HG02678 (cell line): ENCODE measurements at regions not wholly inside any gene's neighbourhood (a gene's known extent, or its start where the extent isn't known, plus 50 kb on each side); places are given as distances from the start of the nearest gene placed in this dataset.
"Not testable (repeated sequence)": the region's sequence is repeated elsewhere in the genome, so short reads cannot be mapped to it uniquely, and the experiment has no call there.

Experiments used
- ATAC-seq: cut with Tn5 transposase; IDR thresholded peaks from one replicate; pipeline ENCODE4 v1.9.1; 2021; ENCODE audit warnings: mild to moderate bottlenecking, moderate library complexity; ENCODE audit not compliant: unreplicated experiment

DNA sequence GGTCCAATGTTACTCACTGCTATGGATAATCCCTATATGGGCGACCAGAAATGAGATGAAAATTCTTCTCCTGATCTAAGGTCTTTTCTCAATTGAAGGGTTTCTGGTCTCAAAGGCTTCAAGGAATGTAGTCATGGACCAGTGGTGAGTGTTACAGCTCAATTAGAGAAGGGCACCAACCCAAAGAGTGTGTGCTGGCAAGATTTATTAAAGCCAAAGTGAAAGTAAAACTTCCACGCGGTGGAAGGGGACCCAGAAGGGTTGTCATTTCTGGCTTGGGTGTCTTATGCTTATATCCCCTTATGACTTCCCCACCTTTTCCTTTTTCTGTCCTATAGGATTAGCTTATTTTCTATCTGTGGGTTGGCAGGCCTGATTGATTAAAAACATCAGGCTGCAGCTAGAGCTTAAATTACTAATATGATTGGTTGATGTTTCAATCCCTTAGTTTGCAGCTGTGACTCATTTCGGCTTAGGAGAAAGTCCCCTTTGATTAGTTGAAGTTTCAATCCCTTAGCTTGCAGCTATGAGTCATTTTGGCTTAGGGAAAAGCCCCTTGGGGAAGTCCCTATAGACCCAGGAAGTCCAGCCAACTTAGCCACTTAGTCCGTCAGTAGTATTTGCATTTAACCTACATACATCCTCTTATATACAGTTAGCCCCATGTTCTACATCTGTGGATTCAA is 179.5 kb upstream of the NLGN4Y start:
- peak; percentile 54 for ATAC-seq

GRCh38 chrY:14351590-14351989 is 172.7 kb upstream of the NLGN4Y start:
- ATAC-seq, result no peak

DNA sequence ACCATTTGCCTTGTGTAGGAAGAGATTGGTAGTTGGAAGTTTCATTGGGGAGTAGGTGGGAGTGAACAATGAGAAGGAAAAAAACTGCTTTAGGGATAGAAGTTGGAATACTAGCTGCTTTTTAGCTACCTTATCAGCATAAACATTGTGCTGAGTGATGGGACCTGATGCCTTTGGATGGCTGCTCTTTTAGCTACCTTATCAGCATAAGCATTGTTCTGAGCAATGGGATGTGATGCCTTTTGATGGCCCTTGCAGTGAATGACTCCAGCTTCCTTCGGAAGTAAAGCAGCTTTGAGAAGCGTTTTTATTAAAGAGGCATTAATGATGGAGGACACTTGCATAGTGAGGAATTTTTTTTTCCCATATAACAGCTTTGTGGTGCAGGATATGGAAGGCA is 168.2 kb upstream of the NLGN4Y start:
- ATAC-seq, result no peak

DNA sequence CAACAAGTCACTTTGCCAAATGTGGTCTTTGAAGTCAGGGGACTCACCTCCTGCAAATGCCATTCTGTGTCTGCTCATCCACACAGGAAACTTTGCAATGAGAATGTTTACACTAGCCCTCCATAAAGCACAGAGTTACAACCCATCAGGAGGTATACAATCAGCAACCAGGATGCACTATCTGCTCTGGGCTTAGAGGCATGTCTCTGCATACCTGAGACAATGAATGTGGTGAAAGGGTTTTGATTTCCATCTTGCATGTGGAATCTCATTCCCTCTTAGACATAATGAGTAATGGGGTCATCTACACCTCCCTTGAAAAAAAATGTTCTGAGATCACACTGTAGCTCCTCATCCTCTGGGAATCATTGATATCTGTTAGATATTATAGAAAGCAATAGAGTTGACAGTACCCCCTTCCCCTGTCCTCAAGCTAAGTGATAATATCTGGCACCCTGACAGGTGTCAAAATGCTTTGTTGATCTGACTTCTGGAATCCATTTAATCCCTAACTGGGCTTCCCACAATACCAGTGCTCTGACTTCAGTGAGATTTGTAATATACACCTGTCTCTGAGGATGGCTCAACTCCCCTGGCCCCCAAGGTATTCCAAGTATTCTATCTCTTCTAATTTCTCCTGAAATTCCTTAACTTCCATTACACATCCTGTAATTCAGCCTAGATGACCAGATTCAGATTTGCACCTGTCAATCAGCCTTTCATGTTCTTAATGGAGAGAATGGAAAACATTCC is 163.4 kb upstream of the NLGN4Y start:
- ATAC-seq, result no peak

DNA sequence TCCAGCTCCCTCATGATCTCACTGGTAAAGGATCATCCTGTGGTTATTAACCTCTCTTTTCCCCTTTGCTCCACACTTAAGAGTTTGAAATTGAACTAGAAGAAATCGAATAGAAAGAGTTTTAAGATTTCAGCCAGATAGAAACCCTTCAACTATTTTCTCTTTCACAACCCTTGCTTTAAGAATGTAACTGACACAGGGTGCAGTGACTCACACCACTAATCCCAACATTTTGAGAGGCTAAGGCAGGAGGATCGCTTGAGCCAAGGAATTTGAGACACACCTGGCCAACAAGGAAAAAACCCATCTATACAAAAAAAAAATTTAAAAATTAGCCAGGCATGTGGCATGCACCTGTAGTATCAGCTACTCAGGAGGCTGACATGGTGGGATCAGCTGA is 150.7 kb upstream of the NLGN4Y start:
- ATAC-seq, result no peak

DNA sequence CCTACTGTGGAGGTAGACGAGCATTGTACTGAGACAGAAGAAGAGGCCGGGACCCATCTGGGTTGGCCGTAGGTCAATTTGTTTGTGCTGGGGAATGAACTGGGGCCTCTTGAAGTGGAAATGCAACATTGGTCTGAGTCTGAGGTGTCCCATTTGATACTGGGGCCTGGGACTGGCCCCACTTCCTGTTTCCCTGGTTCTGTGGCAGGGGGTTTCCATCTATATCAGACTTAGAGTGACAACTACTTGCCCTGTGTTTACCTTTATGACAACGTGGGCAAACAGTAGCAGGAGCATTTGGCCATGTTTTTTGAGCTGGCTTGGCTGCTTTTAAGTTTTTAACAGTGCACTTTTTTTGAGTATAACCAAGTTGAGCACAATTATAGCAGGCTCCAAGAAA is 146.1 kb upstream of the NLGN4Y start:
- ATAC-seq, result no peak

- ATAC-seq, result not testable (repeated sequence)
Measured at GRCh38 chrY:14410549-14411030, 113.7 kb upstream of the NLGN4Y start.

- ATAC-seq, result no peak
Measured at GRCh38 chrY:14411334-14411733, 113.0 kb upstream of the NLGN4Y start.

DNA sequence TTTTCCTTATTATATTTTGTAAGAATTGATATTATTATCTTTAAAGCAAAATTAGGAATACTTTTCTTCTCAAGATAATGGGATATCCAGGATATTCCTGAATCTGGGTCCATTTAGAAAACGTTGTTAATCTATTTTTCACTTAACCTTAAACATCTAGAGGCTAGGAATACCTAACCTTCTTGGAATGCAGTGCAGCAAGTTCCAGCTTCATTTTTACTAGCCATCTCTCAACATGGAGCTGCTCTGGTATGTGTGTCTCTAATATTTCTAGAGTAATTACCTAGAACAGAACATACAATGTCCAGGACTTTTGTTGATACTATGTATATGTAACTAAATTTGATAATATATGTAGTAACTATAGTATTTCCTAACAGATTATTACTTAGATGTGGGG is 87.8 kb upstream of the NLGN4Y start:
- ATAC-seq, result no peak

- no peak for ATAC-seq
Measured at GRCh38 chrY:14437626-14438025, 86.7 kb upstream of the NLGN4Y start.

DNA sequence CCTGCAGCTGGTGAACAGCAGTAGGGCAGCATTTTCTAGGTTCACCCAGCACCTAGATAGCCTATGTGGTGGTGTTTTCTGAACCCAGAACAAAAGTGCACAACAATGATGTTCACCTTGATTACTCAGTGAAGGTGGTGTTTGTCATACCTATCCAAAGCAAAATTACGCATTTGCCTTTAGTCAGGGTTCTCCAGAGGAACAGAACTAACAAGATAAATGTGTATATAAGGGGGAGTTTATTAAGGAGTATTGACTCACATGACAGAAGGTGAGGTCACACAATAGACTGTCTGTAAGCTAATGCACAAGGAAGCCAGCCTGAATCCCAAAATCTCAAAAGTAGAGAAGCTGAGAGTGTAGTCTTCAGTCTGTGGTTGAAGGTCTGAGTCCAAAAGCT is 85.9 kb upstream of the NLGN4Y start:
- ATAC-seq, result no peak

- no peak for ATAC-seq
Measured at GRCh38 chrY:14444550-14444949, 79.8 kb upstream of the NLGN4Y start.

DNA sequence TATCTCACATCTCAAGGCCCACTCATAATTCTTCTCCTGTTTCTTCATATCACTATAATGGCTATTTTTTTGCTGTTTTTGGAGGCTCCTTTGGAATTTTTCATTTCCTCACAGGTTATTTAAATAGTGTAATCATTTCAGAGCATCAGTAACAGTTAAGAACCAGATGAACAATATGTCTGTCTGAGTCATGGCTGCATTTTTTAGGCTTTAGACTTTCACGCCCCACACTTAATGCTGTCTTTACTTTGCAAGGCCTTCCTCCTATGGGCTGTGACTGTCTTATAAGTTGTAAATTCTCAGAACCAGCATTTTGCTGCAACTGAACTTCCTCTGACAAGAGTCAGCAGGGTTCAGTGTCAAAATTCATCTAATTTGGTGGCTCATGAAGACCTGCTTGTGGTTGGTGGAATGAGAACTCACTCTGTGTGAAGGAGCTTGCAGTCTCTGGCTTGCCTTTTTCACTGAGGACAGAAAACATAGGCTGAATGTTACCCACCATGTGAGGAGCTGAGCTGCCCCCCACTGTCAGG is 56.1 kb upstream of the NLGN4Y start:
- ATAC-seq, result no peak

DNA sequence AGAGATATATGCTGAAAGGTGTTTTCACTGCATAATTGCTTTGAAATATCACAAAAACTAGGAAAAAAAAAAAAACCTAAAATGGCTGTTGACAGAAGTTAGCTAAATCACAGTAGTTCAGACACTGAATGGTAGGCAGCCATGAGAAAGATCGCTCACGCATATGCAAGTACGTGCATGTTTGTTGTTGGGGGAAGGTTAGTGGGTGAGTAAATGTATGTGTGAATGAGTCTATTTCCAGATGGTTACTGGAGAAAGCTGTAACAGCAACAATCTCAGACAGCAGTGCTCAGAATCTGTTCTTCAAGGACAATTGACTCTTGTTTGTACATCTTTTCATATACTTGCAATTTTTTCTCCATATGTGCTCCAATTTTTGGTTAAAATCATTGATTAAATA is 51.9 kb upstream of the NLGN4Y start:
- no peak for ATAC-seq

DNA sequence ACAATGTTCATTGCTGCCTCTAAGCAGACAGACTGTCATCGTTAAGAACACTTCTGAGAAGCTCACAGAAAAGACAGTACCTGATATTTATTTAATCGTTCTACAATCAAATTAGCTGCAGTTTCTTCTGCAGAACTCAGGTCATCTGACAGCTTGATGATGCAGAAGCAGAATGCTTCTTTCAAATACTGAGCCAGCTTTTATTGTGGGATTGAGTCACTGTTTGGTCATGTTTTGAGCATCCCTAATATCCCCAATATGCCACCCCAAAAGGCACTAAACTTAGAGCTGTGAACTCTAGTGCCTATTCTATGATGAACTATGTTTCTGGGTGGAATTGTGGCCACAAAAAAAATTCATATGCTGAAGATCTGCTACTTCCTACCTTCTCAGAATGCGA is 51.0 kb upstream of the NLGN4Y start:
- no peak for ATAC-seq
